Stimulated activated memory B cell treated with anti-CD40 and anti-IgM and Interleukin-4, amounts not matched to agents 10 μg/mL and 1 μg/mL and 100 μg/mL, for 72 hours (primary cell): ENCODE measurements at regions not wholly inside any gene's neighbourhood (a gene's known extent, or its start where the extent isn't known, plus 50 kb on each side); places are given as distances from the start of the nearest gene placed in this dataset.

Experiments used
- ATAC-seq: fragments of 150-1000 bp; cut with Tn5 transposase; 2 replicates; pipeline ENCODE4 v1.10.0; 2021
- H3K27ac Mint-ChIP-seq: one replicate; pipeline ENCODE4 v1.8.0; 2022; ENCODE audit warnings: mild to moderate bottlenecking, mixed read lengths
- H3K27me3 Mint-ChIP-seq: one replicate; pipeline ENCODE4 v1.8.0; 2022; ENCODE audit warnings: mixed read lengths
- H3K36me3 Mint-ChIP-seq: one replicate; pipeline ENCODE4 v1.8.0; 2022; ENCODE audit warnings: mixed read lengths
- H3K4me1 Mint-ChIP-seq: one replicate; pipeline ENCODE4 v1.8.0; 2022; ENCODE audit warnings: mixed read lengths
- H3K4me3 Mint-ChIP-seq: one replicate; pipeline ENCODE4 v1.8.0; 2022; ENCODE audit warnings: mild to moderate bottlenecking, moderate library complexity, mixed read lengths
- H3K9me3 Mint-ChIP-seq: one replicate; pipeline ENCODE4 v1.8.0; 2022; ENCODE audit warnings: mixed read lengths

DNA sequence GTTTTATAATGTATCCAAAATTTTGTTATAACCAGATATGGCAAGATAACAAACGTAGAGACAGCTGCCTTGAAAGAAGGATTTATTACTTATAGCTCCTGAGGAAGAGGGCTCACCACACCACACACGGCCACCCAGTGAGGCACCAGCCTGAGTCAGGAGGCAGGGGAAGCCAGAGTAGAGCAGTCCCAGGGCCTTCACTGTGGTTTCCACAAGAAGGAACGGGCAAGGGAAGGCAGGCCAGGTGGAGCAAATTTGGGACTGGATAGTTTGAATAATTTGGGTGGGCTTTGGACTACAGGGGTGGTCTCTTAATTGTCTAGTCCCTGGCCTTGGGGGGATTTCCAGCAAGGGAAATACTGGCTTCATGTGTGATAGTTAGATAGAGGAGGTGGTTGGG, 72.5 kb downstream of the RRAGC start:
- H3K4me3 Mint-ChIP-seq = no peak overlapping the region
- no peak overlapping the region for H3K27ac Mint-ChIP-seq
- H3K36me3 Mint-ChIP-seq = no peaks in the 10 kb centered on the region
- H3K9me3 Mint-ChIP-seq = peaks cover 1% of the 10 kb centered on the region
- ATAC-seq = no peak
- H3K27me3 Mint-ChIP-seq = peaks cover 87% of the 10 kb centered on the region
- no peaks in the 10 kb centered on the region for H3K4me1 Mint-ChIP-seq

DNA sequence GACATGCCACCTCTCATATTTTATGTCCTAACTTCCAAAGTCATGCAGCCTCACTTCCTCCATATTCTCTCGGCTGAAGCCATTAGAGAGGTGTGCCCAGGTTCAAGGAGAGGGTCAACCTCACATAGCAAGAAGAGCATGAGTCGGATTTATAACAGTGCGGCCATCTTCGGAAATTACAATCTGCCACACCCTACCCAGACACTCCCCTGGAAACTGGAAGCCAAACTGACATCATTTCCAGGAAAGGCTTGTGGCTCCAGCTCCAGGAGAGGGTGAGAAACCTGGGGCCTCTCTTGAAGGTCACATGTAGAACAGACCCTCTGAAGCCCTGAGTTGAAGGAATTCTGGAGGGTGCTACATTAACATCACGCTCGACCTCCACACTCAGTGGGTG, 73.5 kb downstream of the RRAGC start:
- Mint-ChIP-seq H3K9me3 (no peaks in the 10 kb centered on the region), H3K4me1 (no peaks in the 10 kb centered on the region), H3K4me3 (no peak overlapping the region), H3K36me3 (no peaks in the 10 kb centered on the region), H3K27ac (no peak overlapping the region), H3K27me3 (peaks cover 87% of the 10 kb centered on the region)
- no peak for ATAC-seq

DNA sequence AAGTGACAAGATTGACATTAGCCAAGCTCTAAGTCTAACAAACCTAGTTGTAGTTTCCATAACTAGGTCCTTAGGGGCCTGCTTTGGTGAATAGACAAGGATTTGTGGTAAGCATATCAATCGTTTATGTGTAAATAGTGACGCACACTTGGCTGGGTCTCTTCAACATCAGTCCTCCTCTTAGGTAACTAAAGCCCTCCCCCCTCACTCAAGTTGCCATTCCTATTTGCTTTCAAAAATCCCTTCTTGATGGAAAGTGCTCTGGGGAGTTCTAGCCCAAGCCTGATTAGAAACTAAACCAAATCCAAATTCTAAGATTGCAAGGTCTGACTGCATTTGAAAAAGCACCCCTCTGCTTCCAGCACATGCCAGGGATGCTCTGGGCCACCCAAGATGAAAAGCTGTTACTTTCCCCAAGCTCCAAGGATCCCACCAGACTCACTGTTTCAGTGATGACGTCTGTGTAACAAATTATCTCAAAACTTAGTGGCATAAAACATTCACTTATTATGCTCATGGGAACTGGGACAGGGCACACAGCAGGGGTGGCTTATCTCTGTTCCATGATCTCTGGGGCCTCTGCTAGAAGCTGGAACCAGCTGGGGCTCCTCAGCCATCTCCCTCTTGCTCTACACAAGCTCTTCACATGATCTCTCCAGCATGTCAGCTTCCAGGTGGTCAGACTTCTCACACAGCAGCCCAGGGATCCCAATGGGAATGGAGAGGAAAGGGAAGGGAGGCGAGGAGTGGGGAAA, 74.1 kb downstream of the RRAGC start:
- no peak overlapping the region for H3K4me3 Mint-ChIP-seq
- no peak for ATAC-seq
- H3K27ac Mint-ChIP-seq = no peak overlapping the region
- H3K27me3 Mint-ChIP-seq = peaks cover 87% of the 10 kb centered on the region
- no peaks in the 10 kb centered on the region for H3K9me3 Mint-ChIP-seq
- H3K4me1 Mint-ChIP-seq = no peaks in the 10 kb centered on the region
- H3K36me3 Mint-ChIP-seq = no peaks in the 10 kb centered on the region

DNA sequence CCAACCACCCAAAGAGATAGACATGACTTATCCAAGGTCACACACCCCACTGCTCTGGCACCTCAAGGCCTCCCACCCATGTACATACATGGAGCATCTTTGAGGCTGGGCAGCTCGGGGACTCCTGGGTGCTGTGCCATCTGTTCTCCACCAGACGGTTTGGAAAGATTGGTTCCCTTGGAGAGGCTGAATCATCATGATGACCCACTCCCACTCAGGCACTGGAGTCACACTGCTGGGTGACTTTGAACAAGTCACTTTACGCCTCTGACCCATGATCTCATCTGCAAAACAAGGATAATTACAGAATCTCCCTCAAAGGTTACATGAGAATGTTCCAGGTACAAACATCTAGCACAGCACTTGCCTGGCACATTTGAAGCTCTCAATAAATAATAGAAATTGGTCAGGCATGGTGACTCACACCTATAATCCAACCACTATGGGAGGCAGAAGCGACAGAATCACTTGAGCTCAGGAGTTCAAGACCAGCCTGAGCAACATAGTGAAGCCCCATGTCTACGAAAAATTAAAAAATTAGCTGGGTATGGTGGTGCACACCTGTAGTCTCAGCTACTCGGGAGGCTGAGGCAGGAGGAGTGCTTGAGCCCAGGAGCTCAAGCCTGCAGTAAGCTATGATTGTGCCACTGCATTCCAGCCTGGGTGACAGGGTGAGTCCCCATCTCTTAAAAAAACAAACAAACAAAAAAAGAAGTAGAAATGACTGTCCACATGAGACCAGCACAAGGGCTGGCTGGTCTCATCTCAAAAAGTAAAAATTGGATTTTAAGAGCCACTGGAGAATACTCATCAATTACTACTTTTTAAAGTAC, 74.9 kb downstream of the RRAGC start:
- no peaks in the 10 kb centered on the region for H3K36me3 Mint-ChIP-seq
- H3K4me1 Mint-ChIP-seq = no peaks in the 10 kb centered on the region
- H3K4me3 Mint-ChIP-seq = no peak overlapping the region
- no peaks in the 10 kb centered on the region for H3K9me3 Mint-ChIP-seq
- peaks cover 79% of the 10 kb centered on the region for H3K27me3 Mint-ChIP-seq
- no peak for ATAC-seq
- H3K27ac Mint-ChIP-seq = no peak overlapping the region

DNA sequence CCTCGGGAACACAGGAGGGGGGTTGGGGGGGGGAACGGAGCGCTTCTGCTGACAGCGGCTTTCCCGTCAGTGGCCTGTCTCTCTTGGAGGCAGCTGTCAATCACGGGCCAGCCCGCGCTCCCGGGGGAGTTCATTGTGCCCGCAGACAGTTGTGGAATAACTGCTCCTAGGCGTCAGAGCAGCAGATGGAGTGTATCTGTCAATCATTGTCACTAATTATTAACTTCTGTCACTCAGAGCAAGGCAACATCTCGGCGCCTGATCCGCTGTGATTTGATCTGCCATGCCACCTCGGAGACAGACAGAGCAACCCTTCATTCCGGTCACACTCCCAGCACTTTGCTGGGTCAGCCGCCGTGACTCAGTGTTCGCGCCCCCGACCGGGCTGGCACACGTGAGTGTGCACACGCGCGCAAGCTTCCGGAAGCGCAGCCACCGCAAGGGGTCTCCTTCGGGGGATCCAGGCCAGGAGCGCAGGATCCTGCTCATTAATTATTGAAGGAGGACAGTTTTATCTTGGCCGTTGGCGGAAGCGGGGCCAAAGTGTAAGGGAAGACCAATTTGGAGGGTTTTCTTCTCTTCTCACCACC, 75.8 kb downstream of the RRAGC start:
- H3K27ac Mint-ChIP-seq = no peak overlapping the region
- no peaks in the 10 kb centered on the region for H3K4me1 Mint-ChIP-seq
- peaks cover 69% of the 10 kb centered on the region for H3K27me3 Mint-ChIP-seq
- peak; percentile 48 for ATAC-seq
- no peaks in the 10 kb centered on the region for H3K36me3 Mint-ChIP-seq
- peak overlapping the region; percentile 24 for H3K4me3 Mint-ChIP-seq
- no peaks in the 10 kb centered on the region for H3K9me3 Mint-ChIP-seq

DNA sequence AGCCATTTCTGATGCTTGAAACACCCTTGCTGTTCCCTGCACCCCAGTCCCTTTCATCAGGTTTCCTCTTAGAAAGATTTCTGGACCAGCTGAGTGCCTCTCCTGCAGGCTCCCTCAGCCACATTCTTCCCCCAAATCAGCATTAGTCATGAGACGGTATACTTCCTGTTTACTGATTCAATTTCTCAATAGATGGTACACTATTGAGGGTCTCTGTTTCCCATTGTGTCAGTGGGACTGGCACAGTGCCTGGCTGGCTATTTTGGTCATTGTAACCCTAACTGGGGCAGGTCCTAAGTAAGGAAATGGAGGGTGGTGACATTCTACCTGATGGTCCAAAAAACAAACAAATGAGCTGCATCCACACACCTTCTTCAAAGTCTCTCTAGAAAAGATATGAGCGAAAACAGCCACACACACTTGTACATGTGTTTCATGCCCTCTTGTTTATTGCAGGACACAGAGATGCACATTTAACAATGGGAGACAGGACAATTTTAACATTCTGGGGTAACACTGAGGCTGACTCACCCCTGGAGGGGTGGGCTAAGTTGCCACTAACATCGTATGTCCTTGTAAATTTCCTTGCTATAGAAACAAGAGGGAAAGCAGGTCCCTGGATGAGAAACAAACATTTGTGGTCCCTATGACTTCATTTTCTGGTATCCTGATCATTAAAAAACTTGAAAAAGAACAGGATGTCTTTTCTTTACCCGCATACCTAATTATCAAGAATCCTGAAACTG, 77.5 kb downstream of the RRAGC start:
- Mint-ChIP-seq H3K27ac (no peak overlapping the region), H3K4me3 (no peak overlapping the region), H3K9me3 (no peaks in the 10 kb centered on the region), H3K36me3 (no peaks in the 10 kb centered on the region), H3K4me1 (no peaks in the 10 kb centered on the region), H3K27me3 (peaks cover 65% of the 10 kb centered on the region)
- no peak for ATAC-seq

DNA sequence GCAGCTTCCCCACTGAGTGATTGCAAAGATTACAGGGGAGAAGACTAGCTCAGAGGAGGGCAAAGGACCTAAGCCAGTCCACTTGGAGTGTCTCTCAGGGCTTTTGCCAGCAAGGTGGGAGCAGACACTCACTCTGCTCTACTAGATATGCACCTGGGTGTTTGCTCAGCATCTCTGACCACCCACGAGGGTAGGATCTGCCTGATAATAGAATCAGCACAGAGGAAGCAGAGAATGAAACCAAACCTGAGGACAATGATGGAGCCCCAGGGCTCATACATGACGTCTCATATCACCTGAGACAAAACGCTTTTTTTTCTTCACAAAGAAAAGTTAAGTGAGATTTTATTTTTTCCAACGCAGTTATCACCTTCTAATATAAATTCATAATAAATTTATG, 79.4 kb downstream of the RRAGC start:
- H3K27me3 Mint-ChIP-seq = peaks cover 55% of the 10 kb centered on the region
- H3K36me3 Mint-ChIP-seq = no peaks in the 10 kb centered on the region
- H3K4me1 Mint-ChIP-seq = no peaks in the 10 kb centered on the region
- H3K27ac Mint-ChIP-seq = no peak overlapping the region
- no peak overlapping the region for H3K4me3 Mint-ChIP-seq
- no peaks in the 10 kb centered on the region for H3K9me3 Mint-ChIP-seq
- ATAC-seq = no peak

DNA sequence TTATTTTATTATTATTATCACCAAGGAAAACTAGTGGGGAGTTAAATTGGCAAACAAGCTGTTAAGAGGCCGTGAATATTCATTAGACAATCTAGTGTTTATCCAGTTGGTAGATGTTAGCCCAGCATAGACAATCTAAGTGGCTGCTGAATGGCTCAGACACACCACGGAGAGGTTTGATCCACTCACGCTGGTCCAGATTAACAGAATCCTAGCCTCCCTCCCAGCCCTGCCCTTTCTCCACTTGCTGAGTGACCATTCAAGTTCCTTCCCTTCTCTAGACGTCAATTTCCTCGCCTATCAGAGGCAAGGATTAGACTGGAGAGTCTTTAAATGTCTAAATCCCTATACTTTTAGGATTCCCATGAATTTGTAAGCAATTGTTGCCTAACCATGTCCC, 80.1 kb downstream of the RRAGC start:
- Mint-ChIP-seq H3K9me3 (no peaks in the 10 kb centered on the region), H3K27me3 (peaks cover 50% of the 10 kb centered on the region), H3K36me3 (no peaks in the 10 kb centered on the region), H3K27ac (no peak overlapping the region), H3K4me1 (no peaks in the 10 kb centered on the region), H3K4me3 (no peak overlapping the region)
- ATAC-seq = no peak

DNA sequence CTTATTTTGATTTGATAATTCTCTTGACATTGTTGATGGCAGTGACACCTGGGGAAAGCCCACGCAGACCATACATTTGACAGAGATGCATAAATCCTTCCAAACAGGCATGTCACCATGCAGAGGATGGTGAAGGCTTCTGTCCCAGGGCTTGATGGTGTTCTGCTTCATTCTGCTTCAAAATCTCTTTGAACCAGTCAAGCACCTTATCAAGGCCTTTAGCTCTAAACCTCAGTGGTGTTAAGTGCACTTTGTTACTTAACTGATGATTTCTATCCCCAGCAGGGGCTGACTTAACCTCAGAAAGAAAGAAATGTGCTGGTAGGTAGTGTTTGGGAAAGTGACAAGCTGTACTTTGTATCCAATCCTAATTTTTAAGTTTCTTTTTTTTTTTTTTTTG, 81.1 kb downstream of the RRAGC start:
- Mint-ChIP-seq H3K27ac (no peak overlapping the region), H3K27me3 (peaks cover 40% of the 10 kb centered on the region), H3K4me3 (no peak overlapping the region), H3K36me3 (no peaks in the 10 kb centered on the region), H3K4me1 (no peaks in the 10 kb centered on the region), H3K9me3 (no peaks in the 10 kb centered on the region)
- ATAC-seq = no peak

DNA sequence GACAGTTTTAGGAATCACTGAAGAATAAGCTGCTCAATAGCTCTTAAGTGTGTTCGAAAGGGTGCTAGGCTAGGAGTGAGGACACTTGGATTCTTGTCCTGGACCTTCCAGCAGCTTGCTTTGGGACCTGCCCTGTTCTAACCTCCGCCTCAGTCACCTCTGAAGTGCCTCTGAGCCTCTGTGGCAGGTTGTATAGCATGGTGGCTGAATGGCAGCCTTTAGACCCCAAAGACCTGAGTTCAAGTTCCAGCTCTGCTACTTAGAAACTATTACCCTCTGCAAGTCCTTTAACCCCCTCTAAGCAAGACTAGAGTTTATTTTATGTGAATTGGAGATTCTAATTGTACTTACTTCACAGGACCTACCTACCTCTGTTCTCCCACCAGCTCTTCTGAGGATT, 81.5 kb downstream of the RRAGC start:
- Mint-ChIP-seq H3K36me3 (no peaks in the 10 kb centered on the region), H3K4me3 (no peak overlapping the region)
- ATAC-seq = no peak

DNA sequence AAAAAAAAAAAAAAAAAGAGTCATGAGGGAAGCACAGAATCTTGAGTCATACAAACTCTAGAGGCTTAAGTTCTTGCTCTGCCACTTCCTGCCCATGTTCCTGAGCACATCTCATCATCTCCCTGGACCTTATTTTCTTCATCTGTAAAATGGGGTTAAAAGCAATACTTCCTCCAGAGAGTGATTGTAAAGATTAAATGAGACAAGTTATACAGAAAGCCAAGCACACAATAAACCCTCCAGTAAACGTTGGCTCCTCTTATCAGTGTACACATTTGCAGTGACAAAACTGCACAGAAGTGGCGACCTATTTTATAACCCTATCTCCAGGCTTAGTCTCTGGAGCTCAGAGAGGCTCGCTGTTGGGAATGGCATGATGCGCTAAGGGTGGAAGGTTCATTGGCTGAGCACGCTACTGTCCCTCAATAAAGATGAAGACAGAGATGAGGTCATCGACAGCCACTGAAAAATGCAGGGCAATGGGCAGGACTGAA, 82.1 kb downstream of the RRAGC start:
- H3K36me3 Mint-ChIP-seq = no peaks in the 10 kb centered on the region

More for the DNA sequence above, 81.5 kb downstream of the RRAGC start:
- H3K9me3 Mint-ChIP-seq = no peaks in the 10 kb centered on the region
- no peaks in the 10 kb centered on the region for H3K4me1 Mint-ChIP-seq
- no peak overlapping the region for H3K27ac Mint-ChIP-seq
- H3K27me3 Mint-ChIP-seq = peaks cover 40% of the 10 kb centered on the region

DNA sequence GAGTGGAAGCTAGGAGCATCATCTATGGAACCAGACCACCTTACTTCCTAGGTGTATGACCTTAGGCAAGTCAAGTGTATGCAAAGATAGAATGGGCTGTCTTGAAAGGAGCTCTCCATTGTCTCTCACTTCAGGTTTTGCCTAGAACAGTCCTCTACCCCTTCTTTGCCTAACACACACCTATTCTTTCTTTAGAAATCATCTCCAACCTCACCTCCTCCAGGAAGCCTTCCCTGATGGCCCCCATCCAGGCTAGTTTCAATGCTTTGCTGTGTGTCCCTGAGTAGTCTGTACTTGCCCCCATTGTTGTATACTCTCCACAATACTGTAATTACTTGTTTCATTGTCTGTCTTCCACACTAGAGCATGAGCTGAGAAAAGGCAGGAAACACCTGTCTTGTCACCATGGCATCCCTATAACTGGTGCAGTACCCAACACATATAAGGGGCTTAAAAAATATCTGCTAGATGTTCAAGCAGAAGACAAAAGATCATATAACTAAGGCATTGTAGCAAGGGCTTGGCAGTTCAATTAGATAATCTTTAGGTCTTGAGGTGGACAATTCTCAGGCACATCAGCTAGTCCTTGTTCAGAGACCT, 83.0 kb downstream of the RRAGC start:
- H3K4me1 Mint-ChIP-seq = no peaks in the 10 kb centered on the region
- H3K27ac Mint-ChIP-seq = no peak overlapping the region
- no peaks in the 10 kb centered on the region for H3K9me3 Mint-ChIP-seq
- H3K36me3 Mint-ChIP-seq = no peaks in the 10 kb centered on the region
- no peak for ATAC-seq
- H3K4me3 Mint-ChIP-seq = no peak overlapping the region
- peaks cover 25% of the 10 kb centered on the region for H3K27me3 Mint-ChIP-seq

More for the DNA sequence above, 82.1 kb downstream of the RRAGC start:
- peaks cover 35% of the 10 kb centered on the region for H3K27me3 Mint-ChIP-seq
- H3K4me3 Mint-ChIP-seq = no peak overlapping the region
- no peak for ATAC-seq
- no peaks in the 10 kb centered on the region for H3K4me1 Mint-ChIP-seq
- no peaks in the 10 kb centered on the region for H3K9me3 Mint-ChIP-seq
- H3K27ac Mint-ChIP-seq = no peak overlapping the region

DNA sequence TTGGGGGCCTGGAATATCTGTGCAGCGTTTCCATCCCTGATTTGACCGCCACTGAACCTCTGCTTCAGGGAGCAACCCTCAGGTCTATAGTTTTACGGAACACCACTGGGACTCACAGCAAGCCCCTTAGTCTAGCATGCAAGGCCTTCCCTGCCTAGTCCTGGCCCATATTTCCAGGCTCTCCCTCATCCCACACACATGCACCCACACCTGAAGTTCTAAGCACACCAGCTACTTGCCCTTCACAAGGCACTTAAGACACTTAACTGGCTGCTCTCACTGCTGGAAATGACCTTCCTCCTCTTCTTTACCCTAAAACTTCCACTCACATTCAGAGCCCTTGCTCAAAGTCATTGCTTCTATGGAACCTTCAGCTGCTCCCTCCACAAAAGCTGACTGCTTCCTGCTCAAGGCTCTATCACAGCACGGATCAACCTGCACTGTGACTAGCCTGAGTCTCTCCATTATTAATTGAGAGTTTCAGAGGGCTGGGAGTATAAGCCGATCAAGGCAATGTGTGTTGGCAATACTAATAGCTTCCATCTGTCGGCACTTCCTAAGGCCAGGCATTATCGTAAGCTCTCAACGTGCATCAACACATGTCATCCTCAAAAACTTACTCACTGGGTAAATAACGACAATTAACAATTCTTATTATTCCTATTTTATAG, 84.3 kb downstream of the RRAGC start:
- H3K27me3 Mint-ChIP-seq = peaks cover 15% of the 10 kb centered on the region
- no peaks in the 10 kb centered on the region for H3K4me1 Mint-ChIP-seq
- H3K9me3 Mint-ChIP-seq = no peaks in the 10 kb centered on the region
- H3K36me3 Mint-ChIP-seq = no peaks in the 10 kb centered on the region
- no peak overlapping the region for H3K27ac Mint-ChIP-seq
- no peak overlapping the region for H3K4me3 Mint-ChIP-seq
- ATAC-seq = no peak

DNA sequence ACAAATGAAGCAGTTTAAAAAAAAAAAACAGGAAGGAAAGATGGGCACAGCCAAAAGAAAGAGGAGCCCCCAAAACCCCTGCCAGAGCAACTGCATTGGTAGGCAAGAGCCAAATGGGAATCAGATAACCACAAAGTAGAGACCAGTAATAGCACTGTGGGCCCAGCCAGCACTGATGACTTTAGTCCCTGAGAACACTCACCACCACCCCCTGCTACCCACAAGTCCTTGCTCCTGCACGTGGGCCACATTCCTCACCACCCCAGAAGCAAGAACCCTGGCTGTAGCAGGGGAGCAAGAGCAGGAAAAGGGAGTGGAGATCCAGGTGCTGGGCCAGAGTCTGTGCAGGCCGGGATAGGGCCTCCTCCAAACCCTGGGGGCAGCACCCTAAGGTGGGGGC, 86.1 kb downstream of the RRAGC start:
- H3K27me3 Mint-ChIP-seq = peaks cover 15% of the 10 kb centered on the region
- H3K36me3 Mint-ChIP-seq = no peaks in the 10 kb centered on the region
- no peak for ATAC-seq
- H3K4me1 Mint-ChIP-seq = no peaks in the 10 kb centered on the region
- H3K4me3 Mint-ChIP-seq = no peak overlapping the region
- H3K27ac Mint-ChIP-seq = no peak overlapping the region
- H3K9me3 Mint-ChIP-seq = no peaks in the 10 kb centered on the region
